HCT116 (cell line): ENCODE measurements at regions not wholly inside any gene's neighbourhood (a gene's known extent, or its start where the extent isn't known, plus 50 kb on each side); places are given as distances from the start of the nearest gene placed in this dataset.

Experiments used
- ATAC-seq: fragments of 200-7000 bp; cut with Tn5 transposase; 2 replicates; pipeline ENCODE4 v1.9.1; 2020; ENCODE audit warnings: mild to moderate bottlenecking, moderate library complexity
- BruUV-seq: library from RNA; stranded (reverse); fragments of 400-500 nt; replicated peaks from 2 replicates; lab custom pipeline; 2021; lab: Mats Ljungman, UMichigan
- CTCF ChIA-PET: fragments of 300-600 bp; sonication (Branson Sonifier 250); formaldehyde crosslinking; loops from one replicate; lab custom pipeline; 2021; ENCODE audit warnings: antibody characterized with exemption; lab: Charles Lee
- POLR2A ChIA-PET: fragments of 300-600, 350-600 bp; sonication (Branson Sonifier 250); formaldehyde crosslinking; loops from one replicate; lab custom pipeline; 2021; ENCODE audit warnings: antibody characterized with exemption; lab: Charles Lee
- RAD21 ChIA-PET, 2 experiments: fragments of 300-600 bp; sonication (Branson Sonifier 250); formaldehyde crosslinking; loops; one replicate each; lab custom pipeline; 2023; ENCODE audit warnings: low total read pairs in 2 of 2; ENCODE audit not compliant: uncharacterized antibody in 2 of 2, unreplicated experiment in 2 of 2, low non-redundant PET in 1 of 2; lab: Charles Lee
- DNase-seq: peaks from one replicate; pipeline ENCODE4 v3.0.0-alpha.2; 2010; ENCODE audit warnings: low read depth, low spot score
- H2AFZ ChIP-seq: fragments of 200-600 bp; shearing (Covaris generic), sonication (generic); 2 replicates; pipeline ENCODE4 v1.6.1; 2017; ENCODE audit warnings: low read depth, mixed run types, mixed read lengths, antibody characterized with exemption, low read length; ENCODE audit not compliant: poor library complexity, severe bottlenecking
- H3K27ac ChIP-seq: 2 replicates; pipeline ENCODE4 v1.5.1; 2012; ENCODE audit warnings: low read depth, low read length
- H3K27me3 ChIP-seq: fragments of 200-600 bp; sonication (generic); 2 replicates; pipeline ENCODE4 v1.6.1; 2016; ENCODE audit warnings: mixed run types, low read length, mixed read lengths; ENCODE audit not compliant: insufficient read depth
- H3K36me3 ChIP-seq, 2 experiments: fragments of 200-500 bp in 1 of 2; fragments of 200-600 bp in 1 of 2; sonication (Bioruptor generic) in 1 of 2; sonication (generic) in 1 of 2; 2 replicates each; pipeline versions ENCODE4 v1.5.1 to v1.6.1; 2014 to 2016; ENCODE audit warnings: low read length in 2 of 2, inconsistent platforms in 1 of 2, mixed read lengths in 1 of 2, mixed run types in 1 of 2; ENCODE audit not compliant: insufficient read depth in 2 of 2, control insufficient read depth in 1 of 2
- H3K4me1 ChIP-seq, 2 experiments: fragments of 200-600 bp in 1 of 2; sonication (generic) in 1 of 2; 2 replicates each; pipeline versions ENCODE4 v1.5.1 to v1.6.1; 2012 to 2017; ENCODE audit warnings: low read length in 2 of 2, inconsistent platforms in 1 of 2, mild to moderate bottlenecking in 1 of 2, mixed read lengths in 1 of 2, mixed run types in 1 of 2, moderate library complexity in 1 of 2; ENCODE audit not compliant: insufficient read depth in 2 of 2, control insufficient read depth in 1 of 2
- H3K4me2 ChIP-seq: fragments of 200-600 bp; sonication (generic); 2 replicates; pipeline ENCODE4 v1.6.1; 2017; ENCODE audit warnings: mixed run types, low read length, mixed read lengths
- H3K4me3 ChIP-seq, 2 experiments: fragments of 200-600 bp in 1 of 2; sonication (generic) in 1 of 2; replicated peaks in 1 of 2; 2 replicates each; pipeline ENCODE4 v1.5.1; 2011 to 2016; ENCODE audit warnings: low read length in 2 of 2, control low read depth in 1 of 2, low read depth in 1 of 2, mild to moderate bottlenecking in 1 of 2, mixed read lengths in 1 of 2, mixed run types in 1 of 2
- H3K79me2 ChIP-seq: fragments of 200-600 bp; sonication (generic); 2 replicates; pipeline ENCODE4 v1.6.1; 2017; ENCODE audit warnings: mild to moderate bottlenecking, mixed run types, low read length, moderate library complexity, mixed read lengths; ENCODE audit not compliant: insufficient read depth
- H3K9ac ChIP-seq: fragments of 200-600 bp; sonication (generic); 2 replicates; pipeline ENCODE4 v1.6.1; 2016; ENCODE audit warnings: low read length, mixed read lengths
- H3K9me2 ChIP-seq: fragments of 200-600 bp; sonication (generic), shearing (Covaris generic); 2 replicates; pipeline ENCODE4 v1.6.1; 2017; ENCODE audit warnings: mixed run types, mild to moderate bottlenecking, moderate library complexity; ENCODE audit not compliant: insufficient read depth
- H3K9me3 ChIP-seq, 2 experiments: fragments of 200-500 bp in 1 of 2; fragments of 200-600 bp in 1 of 2; sonication (Bioruptor generic) in 1 of 2; sonication (generic) in 1 of 2; 2 replicates each; pipeline ENCODE4 v1.6.1; 2014 to 2017; ENCODE audit warnings: low read length in 2 of 2, mixed read lengths in 2 of 2, inconsistent platforms in 1 of 2, low read depth in 1 of 2, mild to moderate bottlenecking in 1 of 2, mixed run types in 1 of 2, moderate library complexity in 1 of 2; ENCODE audit not compliant: control insufficient read depth in 1 of 2, insufficient read depth in 1 of 2
- H4K20me1 ChIP-seq: fragments of 200-600 bp; sonication (generic), shearing (Covaris generic); 2 replicates; pipeline ENCODE4 v1.6.1; 2017; ENCODE audit warnings: mixed run types, mild to moderate bottlenecking, moderate library complexity; ENCODE audit not compliant: insufficient read depth
- EZH2 ChIP-seq: fragments of 200-600 bp; sonication (generic); IDR thresholded peaks from 2 replicates; pipeline ENCODE4 v1.6.1; 2017; ENCODE audit warnings: antibody characterized with exemption, mixed run types
- FOSL1 ChIP-seq: IDR thresholded peaks from 2 replicates; pipeline ENCODE4 v1.6.1; 2012; ENCODE audit warnings: low read depth
- JUND ChIP-seq: IDR thresholded peaks from 2 replicates; pipeline ENCODE4 v1.6.1; 2012
- POLR2A ChIP-seq: IDR thresholded peaks from 2 replicates; pipeline ENCODE4 v1.7.0; 2011; ENCODE audit warnings: borderline replicate concordance; ENCODE audit not compliant: insufficient read depth, insufficient read length; ENCODE audit errors: extremely low read depth
- SIN3A ChIP-seq: IDR thresholded peaks from 2 replicates; pipeline ENCODE4 v1.6.1; 2012; ENCODE audit warnings: low read depth
- ZFX ChIP-seq: fragments of 450-650 bp; IDR thresholded peaks from 2 replicates; pipeline ENCODE4 v1.6.1; 2017
- ZNF274 ChIP-seq: fragments of 200-500 bp; sonication (Bioruptor generic); IDR thresholded peaks from 2 replicates; pipeline ENCODE4 v1.6.1; 2014; ENCODE audit warnings: mild to moderate bottlenecking, low read depth, low read length, inconsistent platforms
- intact Hi-C: fragments of 100-400 bp; cut with micrococcal nuclease; formaldehyde crosslinking; loops from 2 replicates; pipeline ENCODE4 v1.10.0; 2022
- TF ChIP-seq, protein P1 (sequence below): IDR thresholded peaks from 2 replicates; pipeline ENCODE4 v1.6.1; 2012; ENCODE audit warnings: low read depth

DNA sequence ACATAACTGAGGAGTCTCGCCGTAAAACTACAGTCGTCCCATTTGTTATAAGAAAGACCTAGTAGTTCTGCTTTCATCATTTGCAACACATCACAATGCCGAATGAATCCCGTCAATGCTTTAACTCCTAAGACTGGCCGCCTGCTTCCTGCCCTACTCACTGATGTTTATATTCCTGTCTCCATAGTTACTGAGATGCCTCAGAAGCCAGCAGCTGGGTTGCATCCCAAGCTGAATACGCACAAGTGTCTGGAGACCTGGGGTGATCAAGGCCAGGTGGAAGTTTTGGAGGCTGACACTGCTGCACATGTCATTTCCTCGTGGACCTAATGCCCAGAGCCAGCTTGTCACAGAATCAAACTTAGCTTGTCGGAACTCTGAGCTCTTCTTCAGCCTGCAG, 95.2 kb upstream of the UBE2E1 start:
- Histone ChIP-seq H3K9me3 (no peaks in the 10 kb centered on the region), H3K79me2 (no peaks in the 10 kb centered on the region), H3K36me3 (no peaks in the 10 kb centered on the region), H3K9ac (no peak overlapping the region), H3K4me1 (peaks cover 3 to 13% of the 10 kb centered on the region in 2 experiments; a peak in 2 of 4 replicates), H3K4me3 (no peak overlapping the region), H2AFZ (no peak overlapping the region), H4K20me1 (no peaks in the 10 kb centered on the region), H3K9me2 (no peaks in the 10 kb centered on the region), H3K4me2 (no peak overlapping the region), H3K27me3 (no peaks in the 10 kb centered on the region), H3K27ac (no peak overlapping the region)
- no TSS peak for BruUV-seq
- DNase-seq (no peak), ATAC-seq (no peak)
- RAD21 ChIA-PET, result no interaction called here
- POLR2A ChIA-PET, result no interaction called here
- no peak for TF ChIP-seq ZNF274
- TF ChIP-seq SIN3A, result no peak
- TF ChIP-seq EZH2, result no peak
- CTCF ChIA-PET, result no interaction called here
- intact Hi-C loops, result no loop called here

DNA sequence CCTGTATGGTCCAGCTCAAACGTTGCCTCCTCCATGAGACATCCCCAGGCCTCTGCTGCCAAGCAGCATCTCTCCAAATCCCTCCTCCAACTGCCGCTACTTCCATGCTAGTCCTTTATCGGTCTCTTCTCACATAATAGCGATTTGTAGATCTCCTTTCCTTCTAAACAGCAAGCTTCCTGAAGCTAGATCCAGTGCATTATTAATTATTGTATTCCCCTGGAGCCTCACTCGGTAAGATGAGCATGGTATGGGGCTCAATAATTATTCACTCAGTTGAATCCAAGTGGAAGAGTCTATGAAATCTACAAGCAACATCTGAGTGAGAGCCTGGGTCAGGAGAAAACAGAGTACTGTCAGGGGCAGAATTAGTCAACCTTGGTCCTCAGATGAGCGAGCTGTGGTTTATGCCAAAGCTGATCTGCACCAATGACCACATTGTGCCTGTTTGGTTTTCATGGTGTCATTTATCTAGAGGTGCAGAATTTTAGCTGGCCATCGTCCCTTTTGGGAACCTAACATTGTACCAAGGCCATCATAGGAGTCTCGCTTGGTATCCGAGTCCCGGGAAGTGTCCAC, 93.8 kb upstream of the UBE2E1 start:
- H3K9ac ChIP-seq, result no peak overlapping the region
- no peaks in the 10 kb centered on the region for H3K9me2 ChIP-seq
- ChIA-PET POLR2A (no interaction called here), RAD21 (no interaction called here), CTCF (no interaction called here)
- no peak overlapping the region for H3K4me3 ChIP-seq
- no peaks in the 10 kb centered on the region for H4K20me1 ChIP-seq
- no peaks in the 10 kb centered on the region for H3K79me2 ChIP-seq
- H3K27me3 ChIP-seq, result no peaks in the 10 kb centered on the region
- no peaks in the 10 kb centered on the region for H3K9me3 ChIP-seq
- H2AFZ ChIP-seq, result no peak overlapping the region
- BruUV-seq, result no TSS peak
- intact Hi-C loops, result no loop called here
- H3K36me3 ChIP-seq, result no peaks in the 10 kb centered on the region
- no peak overlapping the region for H3K27ac ChIP-seq
- DNase-seq (no peak), ATAC-seq (no peak)
- no peak overlapping the region for H3K4me2 ChIP-seq
- peaks cover 0 to 6% of the 10 kb centered on the region in 2 experiments; a peak in 2 of 4 replicates for H3K4me1 ChIP-seq
- TF ChIP-seq, protein P1, sequence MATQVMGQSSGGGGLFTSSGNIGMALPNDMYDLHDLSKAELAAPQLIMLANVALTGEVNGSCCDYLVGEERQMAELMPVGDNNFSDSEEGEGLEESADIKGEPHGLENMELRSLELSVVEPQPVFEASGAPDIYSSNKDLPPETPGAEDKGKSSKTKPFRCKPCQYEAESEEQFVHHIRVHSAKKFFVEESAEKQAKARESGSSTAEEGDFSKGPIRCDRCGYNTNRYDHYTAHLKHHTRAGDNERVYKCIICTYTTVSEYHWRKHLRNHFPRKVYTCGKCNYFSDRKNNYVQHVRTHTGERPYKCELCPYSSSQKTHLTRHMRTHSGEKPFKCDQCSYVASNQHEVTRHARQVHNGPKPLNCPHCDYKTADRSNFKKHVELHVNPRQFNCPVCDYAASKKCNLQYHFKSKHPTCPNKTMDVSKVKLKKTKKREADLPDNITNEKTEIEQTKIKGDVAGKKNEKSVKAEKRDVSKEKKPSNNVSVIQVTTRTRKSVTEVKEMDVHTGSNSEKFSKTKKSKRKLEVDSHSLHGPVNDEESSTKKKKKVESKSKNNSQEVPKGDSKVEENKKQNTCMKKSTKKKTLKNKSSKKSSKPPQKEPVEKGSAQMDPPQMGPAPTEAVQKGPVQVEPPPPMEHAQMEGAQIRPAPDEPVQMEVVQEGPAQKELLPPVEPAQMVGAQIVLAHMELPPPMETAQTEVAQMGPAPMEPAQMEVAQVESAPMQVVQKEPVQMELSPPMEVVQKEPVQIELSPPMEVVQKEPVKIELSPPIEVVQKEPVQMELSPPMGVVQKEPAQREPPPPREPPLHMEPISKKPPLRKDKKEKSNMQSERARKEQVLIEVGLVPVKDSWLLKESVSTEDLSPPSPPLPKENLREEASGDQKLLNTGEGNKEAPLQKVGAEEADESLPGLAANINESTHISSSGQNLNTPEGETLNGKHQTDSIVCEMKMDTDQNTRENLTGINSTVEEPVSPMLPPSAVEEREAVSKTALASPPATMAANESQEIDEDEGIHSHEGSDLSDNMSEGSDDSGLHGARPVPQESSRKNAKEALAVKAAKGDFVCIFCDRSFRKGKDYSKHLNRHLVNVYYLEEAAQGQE, result no peak
- TF ChIP-seq ZFX, result no peak
- no peak for TF ChIP-seq EZH2
- no peak for TF ChIP-seq FOSL1
- no peak for TF ChIP-seq POLR2A
- no peak for TF ChIP-seq JUND
